ENCODE measurements at regions not wholly inside any gene's neighbourhood (a gene's known extent, or its start where the extent isn't known, plus 50 kb on each side); places are given as distances from the start of the nearest gene placed in this dataset.
"Not testable (repeated sequence)": the region's sequence is repeated elsewhere in the genome, so short reads cannot be mapped to it uniquely, and the experiment has no call there.

DNA sequence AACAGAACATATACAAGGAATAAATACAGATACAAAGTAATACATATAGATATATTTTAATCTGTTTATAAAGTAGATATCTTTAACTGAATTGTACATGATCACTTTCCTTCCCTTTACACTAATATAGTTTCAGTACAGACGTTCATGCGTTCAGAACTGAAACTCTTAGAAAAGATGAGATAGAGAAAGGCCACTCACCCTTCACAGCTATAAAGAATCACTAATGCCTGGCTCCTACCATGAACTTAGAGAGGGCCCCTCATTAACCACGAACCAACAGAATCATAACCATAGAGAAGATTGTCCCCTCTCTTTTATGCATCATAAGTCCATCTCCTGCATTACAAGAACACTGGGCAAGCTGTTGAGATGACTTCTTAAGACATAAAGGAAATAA is 399.0 kb downstream of the COG6 start:
- not testable (repeated sequence) for DNase-seq

- no peak for DNase-seq
Observed at GRCh38 chr13:40056898-40057619, 401.6 kb downstream of the COG6 start.

- no peak for DNase-seq
Observed at GRCh38 chr13:40058757-40059236, 403.3 kb downstream of the COG6 start.

- no peak for DNase-seq
Observed at GRCh38 chr13:40059540-40060232, 404.2 kb downstream of the COG6 start.

DNA sequence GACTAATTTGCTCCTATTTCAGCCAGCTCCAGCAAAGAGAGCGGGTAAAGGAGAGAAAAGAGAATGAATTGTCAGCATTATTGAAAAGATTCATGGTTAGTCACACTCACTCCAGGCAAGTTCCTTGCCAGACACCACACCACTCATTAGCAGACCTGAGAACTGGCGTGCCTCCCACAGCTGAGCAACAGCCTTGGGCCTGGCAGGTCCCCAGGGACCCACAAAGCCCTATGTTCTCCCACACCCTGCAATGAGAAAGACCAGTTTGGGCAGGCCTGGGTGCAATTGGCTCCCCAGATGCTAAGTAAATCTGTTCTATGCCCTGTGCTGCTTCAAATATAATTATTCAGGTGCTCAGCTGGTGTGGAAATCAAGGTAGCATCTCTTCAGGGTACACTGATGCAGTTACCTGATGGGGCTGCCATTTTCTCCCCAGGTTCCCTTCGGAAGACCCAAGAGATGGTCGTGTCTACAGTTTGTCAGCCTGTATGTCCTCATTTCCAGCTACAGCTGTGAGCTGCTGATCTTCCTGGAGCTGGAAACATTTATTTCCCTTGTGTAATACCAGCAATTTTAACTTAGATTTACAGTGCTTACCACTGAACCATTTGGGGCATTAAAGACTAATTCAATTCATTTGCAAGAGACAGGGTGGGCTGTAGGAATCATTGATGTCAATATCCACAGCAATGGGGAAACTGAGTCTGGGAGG is 405.0 kb downstream of the COG6 start:
- DNase-seq: no peak

DNA sequence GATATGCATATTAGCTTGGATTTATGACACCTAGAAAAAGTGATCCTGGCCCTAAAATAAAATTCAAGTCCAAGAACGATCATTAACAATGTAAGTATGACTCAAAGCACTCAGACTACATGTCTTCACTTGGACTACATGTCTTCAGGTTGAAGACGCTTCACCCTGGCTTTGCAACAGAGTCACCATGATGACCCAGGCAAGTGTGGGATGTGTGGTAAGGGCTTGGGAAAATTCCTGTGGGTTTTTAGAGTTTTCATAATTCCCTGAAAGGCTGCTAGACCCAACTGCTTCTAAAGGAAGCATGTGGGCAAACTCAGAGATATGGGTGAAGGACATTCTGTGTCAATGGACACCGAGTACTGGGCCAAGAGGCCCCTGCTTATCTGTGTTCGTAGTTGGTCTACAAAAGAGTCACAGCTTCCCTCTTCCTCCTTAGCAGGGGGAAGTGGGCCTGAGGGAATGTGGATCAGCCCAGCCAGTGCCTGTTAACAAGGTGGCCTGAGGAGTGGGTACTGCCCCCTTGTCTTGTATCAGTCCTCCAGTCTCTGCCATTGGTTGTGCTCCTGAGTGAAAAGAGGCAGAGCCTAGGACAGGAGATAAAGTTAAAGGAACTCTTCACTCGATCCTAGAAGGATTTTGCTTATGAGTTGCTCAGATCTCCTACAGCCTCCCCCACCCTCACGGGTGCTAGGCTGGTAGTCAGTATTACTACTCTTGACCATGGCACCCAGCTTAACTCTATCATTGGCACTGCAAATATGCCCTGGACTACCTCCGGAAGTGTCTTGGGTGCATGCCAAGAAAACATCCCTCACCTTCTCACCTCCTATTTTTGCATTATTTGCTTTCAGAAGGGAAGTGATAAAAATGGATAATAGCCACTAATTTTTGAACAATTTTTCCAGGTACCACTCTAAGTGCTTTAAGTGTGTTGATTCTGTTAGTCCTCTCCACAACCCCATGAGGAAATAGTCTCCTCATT is 406.3 kb downstream of the COG6 start:
- DNase-seq: no peak

GRCh38 chr13:40063278-40063698 is 407.8 kb downstream of the COG6 start:
- no peak for DNase-seq

GRCh38 chr13:40063703-40064102 is 408.2 kb downstream of the COG6 start:
- no peak for DNase-seq

DNA sequence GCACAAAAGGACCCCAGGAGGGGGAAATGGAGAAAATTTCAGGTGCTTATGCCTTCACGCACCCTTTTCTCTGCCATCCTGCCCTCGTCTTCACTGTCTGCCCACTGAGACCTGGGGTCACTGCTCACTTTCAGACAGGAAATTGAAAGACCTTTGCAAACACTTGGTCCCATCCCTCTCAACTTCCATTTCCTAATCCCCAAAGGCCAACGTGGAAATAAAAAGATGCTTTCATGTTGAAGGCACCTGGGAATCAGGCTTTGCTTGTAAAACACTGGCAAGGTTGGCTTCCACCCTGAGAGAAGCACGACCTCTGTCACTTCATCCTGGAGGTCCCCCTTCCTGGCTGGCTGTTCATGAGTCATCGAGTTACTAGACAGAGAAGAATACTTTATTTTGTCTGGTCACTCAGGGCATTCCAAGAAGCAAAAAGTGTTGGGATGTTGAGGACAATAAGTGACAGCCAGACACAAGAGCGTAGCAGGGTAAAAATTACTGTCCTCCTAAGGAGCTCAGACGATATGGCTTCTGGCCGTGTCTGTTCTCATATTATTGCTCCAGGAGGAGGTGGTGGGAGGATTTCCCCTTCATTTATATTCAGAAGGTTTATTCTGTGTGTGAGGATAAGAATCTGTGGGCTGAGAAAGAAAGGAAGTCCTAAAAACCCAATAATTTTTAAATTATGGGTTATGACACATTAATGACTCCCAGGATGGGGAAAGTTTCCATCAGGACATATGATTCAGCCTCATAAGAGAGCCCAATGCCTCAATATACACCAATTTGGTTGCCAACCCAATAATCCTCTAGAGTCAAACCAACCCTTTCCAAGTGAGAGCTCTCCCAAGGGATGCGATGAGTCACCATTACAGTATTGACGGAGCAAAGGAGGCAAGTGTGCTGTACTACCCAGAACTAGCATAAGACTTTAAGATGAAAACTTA is 409.0 kb downstream of the COG6 start:
- no peak for DNase-seq

GRCh38 chr13:40069173-40070044 is 413.9 kb downstream of the COG6 start:
- DNase-seq: peak; percentile 62

GRCh38 chr13:40070357-40070756 is 414.9 kb downstream of the COG6 start:
- no peak for DNase-seq

DNA sequence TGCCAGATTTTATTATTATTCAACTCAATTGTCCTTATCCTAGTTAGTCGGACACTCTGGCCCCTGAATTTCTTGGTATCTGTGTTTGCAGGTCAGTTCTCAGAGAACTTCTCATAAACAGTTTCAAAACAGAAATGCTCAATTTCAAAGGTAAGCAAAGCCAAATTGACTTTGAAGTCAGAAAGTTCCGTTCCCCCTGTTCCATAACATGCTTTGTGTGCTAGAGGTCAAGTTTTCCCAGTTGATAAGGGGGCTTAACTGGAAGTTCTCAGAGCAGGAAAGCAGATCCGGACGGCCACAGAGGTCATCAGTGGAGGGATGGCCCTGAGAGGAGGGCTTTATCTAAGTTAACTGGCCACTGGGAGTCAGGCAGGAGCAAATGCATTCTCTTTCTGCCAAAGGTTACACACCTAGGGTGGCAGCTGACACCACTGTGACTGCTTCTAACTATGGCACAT is 417.2 kb downstream of the COG6 start:
- DNase-seq: no peak

GRCh38 chr13:40074338-40074737 is 418.9 kb downstream of the COG6 start:
- no peak for DNase-seq

DNA sequence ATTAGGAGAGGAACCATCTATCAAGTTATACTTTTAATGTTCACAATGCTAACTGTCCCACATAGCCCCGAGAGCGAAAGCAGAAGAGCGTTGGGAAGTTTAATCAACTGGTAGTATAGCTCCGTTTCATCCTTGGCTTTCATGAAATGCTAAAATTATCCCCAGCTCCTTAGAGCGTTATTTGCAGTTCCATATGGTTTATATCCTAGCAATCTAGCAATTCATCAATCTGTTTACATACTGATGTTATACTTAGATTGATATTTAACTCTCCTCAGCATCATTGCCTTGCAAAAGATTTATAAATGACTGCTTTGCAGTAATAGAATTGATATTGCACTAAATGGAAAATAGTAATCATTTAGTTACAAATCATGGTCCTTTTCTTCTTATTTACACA is 419.8 kb downstream of the COG6 start:
- DNase-seq: no peak

- DNase-seq: no peak
Observed at GRCh38 chr13:40076765-40077362, 421.4 kb downstream of the COG6 start.

GRCh38 chr13:40077396-40078027 is 422.1 kb downstream of the COG6 start:
- no peak for DNase-seq

GRCh38 chr13:40079721-40080120 is 424.3 kb downstream of the COG6 start:
- no peak for DNase-seq

DNA sequence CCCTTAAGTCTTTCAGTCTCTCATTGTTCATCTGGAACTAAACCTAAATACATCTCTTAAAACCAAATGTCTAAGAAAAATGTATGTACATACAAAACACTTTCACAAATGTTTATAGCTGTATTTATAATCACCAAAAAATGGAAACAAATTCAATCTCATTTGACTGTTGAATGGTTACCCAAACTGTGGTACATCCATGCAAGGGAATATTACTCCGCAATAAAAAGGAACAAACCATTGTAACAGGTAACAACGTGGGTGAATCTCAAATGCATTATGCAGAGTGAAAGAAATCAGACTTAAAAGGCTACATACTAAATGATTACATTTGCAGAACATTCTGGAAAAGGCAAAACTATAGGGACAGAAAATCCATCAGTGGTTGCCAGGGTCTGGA is 425.2 kb downstream of the COG6 start:
- DNase-seq: no peak

DNA sequence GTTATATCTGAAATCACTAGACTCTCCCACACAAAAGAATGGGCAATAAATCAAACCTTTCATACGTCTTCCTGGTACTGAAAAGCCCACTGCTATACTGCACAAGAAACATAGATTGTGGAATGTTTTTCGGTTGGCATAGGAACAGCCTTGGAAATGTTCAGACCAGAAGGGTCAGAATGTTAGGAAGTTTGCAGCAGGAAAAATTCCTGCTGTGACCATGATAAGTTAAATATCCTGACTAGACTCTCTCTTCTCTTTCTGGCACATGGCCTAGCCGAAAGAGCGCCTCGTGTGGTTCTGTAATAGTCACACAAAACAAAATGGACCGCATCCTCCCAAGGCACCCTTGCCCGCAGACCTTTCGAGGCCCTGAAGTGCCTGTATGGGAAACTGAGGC is 427.2 kb downstream of the COG6 start:
- no peak for DNase-seq

Data from CD4-positive, alpha-beta T cell treated with Interleukin-4 for 4 hours (primary cell).